Heart left ventricle (tissue), 13 donors: ENCODE measurements at regions not wholly inside any gene's neighbourhood (a gene's known extent, or its start where the extent isn't known, plus 50 kb on each side); places are given as distances from the start of the nearest gene placed in this dataset.

Experiments used
- CTCF ChIP-seq, 12 donors: fragments of 200-600 bp; sonication (generic) in 4 of 12; IDR thresholded peaks; one replicate each; pipeline versions ENCODE4 v1.5.0 to v1.8.0; 2018 to 2022; ENCODE audit warnings: antibody characterized with exemption in 12 of 12, mild to moderate bottlenecking in 5 of 12
- POLR2A ChIP-seq, 2 donors: fragments of 450-650 bp; IDR thresholded peaks; one replicate each; pipeline ENCODE4 v1.6.1; 2017; ENCODE audit warnings: antibody characterized with exemption in 2 of 2, mild to moderate bottlenecking in 2 of 2, moderate library complexity in 2 of 2
- donor health status: ischemic (EF 13 %, LVEDD 7.1; RV severe dilation, severe dysfunction).
- donor health status: DM: no; HTN: yes; CAD: no.
- donor health status: DM: no; HTN: no; CAD: no.
- donor health status: ischemic (EF 25% LVEDD 6.9; RV normal size, moderate dysfunction).
- donor health status: ischemic (EF 25% LVEDD 5.7; RV mildly dilated, moderate dysfunction).
- donor health status: ischemic (EF 35%, LVEDD 5.7; RV mildly dilated, moderate dysfunction).
- donor health status: nonischemic (EF 11% LVEDD 7.7; RV severe dilation, severe dysfunction).
- donor health status: DM: yes; HTN: yes; CAD: no.
- donor health status: PGD.
- donor health status: ischemic (EF 29% LVEDD 5.4; RV normal size, mild dysfunction).
- donor health status: nonischemic (EF 23%, LVEDD 6.1; RV moderate dilation, normal function).

DNA sequence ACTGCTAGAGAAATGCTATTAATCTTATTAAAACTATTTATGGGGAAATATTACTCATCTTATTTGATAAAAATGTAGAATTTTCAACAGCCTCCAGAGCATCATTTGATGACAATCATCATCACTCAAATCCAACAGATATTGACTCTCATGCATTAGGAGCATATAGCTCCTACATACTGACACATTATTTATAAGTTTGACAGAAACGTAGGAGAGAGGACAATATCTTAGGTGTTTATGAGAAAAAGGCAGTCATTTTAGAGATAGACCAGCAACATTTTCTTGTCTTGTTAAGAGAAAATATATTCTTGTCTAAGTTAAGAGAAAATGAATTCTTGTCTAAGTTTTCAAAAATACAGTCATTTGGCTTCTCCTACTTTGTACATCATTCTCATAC lies 2550.2 kb downstream of the PCDH7 start:
- no peak for TF ChIP-seq CTCF (IDR thresholded peaks at IDR 0.05)
- no peak for TF ChIP-seq POLR2A (IDR thresholded peaks at IDR 0.05)
